H9 (cell line): ENCODE measurements at regions not wholly inside any gene's neighbourhood (a gene's known extent, or its start where the extent isn't known, plus 50 kb on each side); places are given as distances from the start of the nearest gene placed in this dataset.

ENCODE experiments used
- DNase-seq: peaks from one replicate; pipeline ENCODE4 v3.0.0-alpha.2; 2017
- H2AFZ ChIP-seq: one replicate; pipeline ENCODE4 v1.6.1; 2013; ENCODE audit warnings: mild to moderate bottlenecking, low read length, control low read depth, moderate library complexity
- H2AK5ac ChIP-seq: 2 replicates; pipeline ENCODE4 v1.6.1; 2013; ENCODE audit warnings: low read length, control low read depth, mixed read lengths; ENCODE audit not compliant: insufficient read length
- H2BK120ac ChIP-seq: one replicate; pipeline ENCODE4 v1.6.1; 2013; ENCODE audit warnings: low read depth, mild to moderate bottlenecking, low read length, control low read depth, inconsistent platforms; ENCODE audit not compliant: poor library complexity, severe bottlenecking
- H2BK12ac ChIP-seq: 2 replicates; pipeline ENCODE4 v1.6.1; 2013; ENCODE audit warnings: low read length, control low read depth, mixed read lengths, low read depth; ENCODE audit not compliant: insufficient read length
- H2BK15ac ChIP-seq: 2 replicates; pipeline ENCODE4 v1.6.1; 2013; ENCODE audit warnings: low read depth, low read length, control low read depth
- H2BK20ac ChIP-seq: one replicate; pipeline ENCODE4 v1.6.1; 2013; ENCODE audit warnings: low read depth, mild to moderate bottlenecking, low read length, control low read depth, inconsistent platforms; ENCODE audit not compliant: poor library complexity, severe bottlenecking
- H2BK5ac ChIP-seq: 2 replicates; pipeline ENCODE4 v1.6.1; 2013; ENCODE audit warnings: low read length, control low read depth, mixed read lengths; ENCODE audit not compliant: insufficient read length
- H3K14ac ChIP-seq: 2 replicates; pipeline ENCODE4 v1.6.1; 2013; ENCODE audit warnings: low read length, control low read depth; ENCODE audit not compliant: insufficient read depth
- H3K18ac ChIP-seq: 2 replicates; pipeline ENCODE4 v1.6.1; 2013; ENCODE audit warnings: low read depth, mild to moderate bottlenecking, mixed read lengths, low read length, control low read depth; ENCODE audit not compliant: insufficient read length
- H3K23ac ChIP-seq: 2 replicates; pipeline ENCODE4 v1.6.1; 2013; ENCODE audit warnings: low read length, control low read depth, mixed read lengths, low read depth; ENCODE audit not compliant: insufficient read length
- H3K23me2 ChIP-seq: 2 replicates; pipeline ENCODE4 v1.6.1; 2013; ENCODE audit warnings: low read depth, mild to moderate bottlenecking, mixed read lengths, low read length, control low read depth; ENCODE audit not compliant: insufficient read length, poor library complexity, severe bottlenecking
- H3K27ac ChIP-seq: 2 replicates; pipeline ENCODE4 v1.5.1; 2013; ENCODE audit warnings: low read length, control low read depth, mixed read lengths, low read depth; ENCODE audit not compliant: insufficient read length
- H3K27me3 ChIP-seq: 2 replicates; pipeline ENCODE4 v1.6.1; 2013; ENCODE audit warnings: low read length, control low read depth, inconsistent platforms; ENCODE audit not compliant: insufficient read depth
- H3K4ac ChIP-seq: 2 replicates; pipeline ENCODE4 v1.6.1; 2013; ENCODE audit warnings: low read depth, mild to moderate bottlenecking, control low read depth, inconsistent platforms, low read length, moderate library complexity
- H3K4me1 ChIP-seq: 2 replicates; pipeline ENCODE4 v1.6.1; 2013; ENCODE audit warnings: low read length, control low read depth, inconsistent platforms; ENCODE audit not compliant: insufficient read depth
- H3K4me2 ChIP-seq: 2 replicates; pipeline ENCODE4 v1.6.1; 2013; ENCODE audit warnings: low read length, control low read depth, mixed read lengths; ENCODE audit not compliant: insufficient read length, insufficient read depth
- H3K56ac ChIP-seq: 2 replicates; pipeline ENCODE4 v1.6.1; 2013; ENCODE audit warnings: low read depth, mild to moderate bottlenecking, mixed read lengths, low read length, control low read depth; ENCODE audit not compliant: insufficient read length
- H3K79me1 ChIP-seq: 2 replicates; pipeline ENCODE4 v1.6.1; 2013; ENCODE audit warnings: low read depth, mild to moderate bottlenecking, moderate library complexity, low read length, control low read depth, inconsistent platforms; ENCODE audit not compliant: insufficient read depth, poor library complexity, severe bottlenecking
- H3K79me2 ChIP-seq: 2 replicates; pipeline ENCODE4 v1.6.1; 2013; ENCODE audit warnings: low read length, control low read depth, inconsistent platforms; ENCODE audit not compliant: insufficient read depth
- H3K9ac ChIP-seq: 2 replicates; pipeline ENCODE4 v1.6.1; 2013; ENCODE audit warnings: low read length, control low read depth, mixed read lengths; ENCODE audit not compliant: insufficient read length; ENCODE audit errors: extremely low read depth
- H3K9me3 ChIP-seq: one replicate; pipeline ENCODE4 v1.6.1; 2013; ENCODE audit warnings: low read depth, low read length, inconsistent platforms; ENCODE audit not compliant: control insufficient read depth
- H3T11ph ChIP-seq: one replicate; pipeline ENCODE4 v1.6.1; 2013; ENCODE audit warnings: mild to moderate bottlenecking, low read length, control low read depth, inconsistent platforms
- H4K20me1 ChIP-seq: one replicate; pipeline ENCODE4 v1.6.1; 2013; ENCODE audit not compliant: control insufficient read depth, insufficient read length, insufficient read depth
- H4K5ac ChIP-seq: 2 replicates; pipeline ENCODE4 v1.6.1; 2013; ENCODE audit warnings: low read depth, mild to moderate bottlenecking, mixed read lengths, low read length, control low read depth; ENCODE audit not compliant: insufficient read length
- H4K8ac ChIP-seq: replicated peaks from 2 replicates; pipeline ENCODE4 v1.6.1; 2013; ENCODE audit warnings: low read length, control low read depth, mixed read lengths, low read depth; ENCODE audit not compliant: insufficient read length
- H4K91ac ChIP-seq: 2 replicates; pipeline ENCODE4 v1.6.1; 2013; ENCODE audit warnings: low read depth, mild to moderate bottlenecking, moderate library complexity, mixed read lengths, low read length, control low read depth; ENCODE audit not compliant: insufficient read length
- H3K27ac Mint-ChIP-seq, 3 experiments: 2 replicates in 2 of 3; 3 replicates in 1 of 3; pipeline ENCODE4 v1.8.0; 2020 to 2021; ENCODE audit warnings: mixed read lengths in 3 of 3, mild to moderate bottlenecking in 1 of 3, moderate library complexity in 1 of 3
- H3K27me3 Mint-ChIP-seq: 2 replicates; pipeline ENCODE4 v1.8.0; 2021; ENCODE audit warnings: low read depth, mild to moderate bottlenecking, moderate library complexity, mixed read lengths
- H3K36me3 Mint-ChIP-seq, 3 experiments: 2 replicates in 2 of 3; 3 replicates in 1 of 3; pipeline ENCODE4 v1.8.0; 2020 to 2021; ENCODE audit warnings: low read depth in 3 of 3, mixed read lengths in 3 of 3; ENCODE audit not compliant: insufficient read depth in 1 of 3
- H3K4me1 Mint-ChIP-seq, 2 experiments: 2 replicates each; pipeline ENCODE4 v1.8.0; 2020; ENCODE audit warnings: mixed read lengths in 2 of 2
- H3K4me3 Mint-ChIP-seq, 2 experiments: 2 replicates in 1 of 2; 3 replicates in 1 of 2; pipeline ENCODE4 v1.8.0; 2020 to 2021; ENCODE audit warnings: mild to moderate bottlenecking in 2 of 2, mixed read lengths in 2 of 2, moderate library complexity in 1 of 2
- H3K9me3 Mint-ChIP-seq, 2 experiments: 2 replicates in 1 of 2; 3 replicates in 1 of 2; pipeline ENCODE4 v1.8.0; 2020; ENCODE audit warnings: mild to moderate bottlenecking in 2 of 2, mixed read lengths in 2 of 2, moderate library complexity in 1 of 2
- WGBS: extraction: QIAGEN DNeasy Blood & Tissue Kit; methylation state at CpG from one replicate; pipeline ENCODE4 v1.1.7; 2013; ENCODE audit warnings: missing lambda C conversion rate, low lambda C conversion rate, mixed read lengths; ENCODE audit not compliant: insufficient read length; ENCODE audit errors: extremely low coverage; 5-methylcytosine and 5-hydroxymethylcytosine counted together
- TF ChIP-seq, protein P1 (sequence below): fragments of 200-600 bp; sonication (generic); conservative IDR thresholded peaks from 3 replicates; pipeline ENCODE4 v1.8.0; 2021; ENCODE audit warnings: antibody characterized with exemption, mild to moderate bottlenecking

DNA sequence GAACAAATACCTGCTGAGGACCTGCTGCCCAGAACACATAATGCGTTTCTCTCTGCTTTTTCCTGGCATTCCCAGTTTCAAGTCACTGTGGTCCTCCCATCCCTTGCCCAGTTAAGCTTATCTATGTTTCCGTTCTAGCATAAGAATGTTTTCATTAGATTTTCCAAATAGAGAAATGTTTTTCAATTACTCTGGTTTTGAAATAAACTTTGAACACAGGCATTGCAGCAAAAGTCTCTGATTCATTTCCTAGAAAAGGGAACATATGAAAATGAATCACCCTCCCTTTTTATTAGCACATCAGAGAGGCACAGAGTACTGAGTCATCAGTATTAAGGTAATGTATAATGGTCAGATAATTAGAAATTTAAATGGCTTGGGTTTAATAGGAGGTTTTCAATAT, 201.1 kb upstream of the TMEM260 start:
- H3K56ac ChIP-seq = no peak overlapping the region
- no peaks in the 10 kb centered on the region for H3K79me1 ChIP-seq
- H2BK20ac ChIP-seq = no peak overlapping the region
- H3K14ac ChIP-seq = no peak overlapping the region
- no peaks in the 10 kb centered on the region for H3K79me2 ChIP-seq
- no peak overlapping the region for H4K91ac ChIP-seq
- Mint-ChIP-seq H3K9me3 (peaks cover 3% of the 10 kb centered on the region in 2 experiments; a peak in 4 of 5 replicates), H3K4me3 (no peak overlapping the region), H3K27ac (no peak overlapping the region), H3K4me1 (peaks cover 5% of the 10 kb centered on the region in 2 experiments; a peak in 3 of 4 replicates), H3K27me3 (no peaks in the 10 kb centered on the region; the same call in 1 of the 2 replicates), H3K36me3 (no peaks in the 10 kb centered on the region)
- H4K5ac ChIP-seq = no peak overlapping the region
- H2BK15ac ChIP-seq = no peak overlapping the region
- no peak overlapping the region for H4K8ac ChIP-seq
- no peak overlapping the region for H3K18ac ChIP-seq
- no peak overlapping the region for H2BK5ac ChIP-seq
- H3K4me2 ChIP-seq = no peak overlapping the region
- no CpG with 5 or more reads among the region's 2 CpGs for WGBS
- no peaks in the 10 kb centered on the region for H3K27me3 ChIP-seq
- no peaks in the 10 kb centered on the region for H3K9me3 ChIP-seq
- no peak overlapping the region for H3K27ac ChIP-seq
- no peak overlapping the region for H2BK12ac ChIP-seq
- H3K23me2 ChIP-seq = no peaks in the 10 kb centered on the region
- H2BK120ac ChIP-seq = no peak overlapping the region
- H3T11ph ChIP-seq = no peak overlapping the region
- TF ChIP-seq, protein P1, sequence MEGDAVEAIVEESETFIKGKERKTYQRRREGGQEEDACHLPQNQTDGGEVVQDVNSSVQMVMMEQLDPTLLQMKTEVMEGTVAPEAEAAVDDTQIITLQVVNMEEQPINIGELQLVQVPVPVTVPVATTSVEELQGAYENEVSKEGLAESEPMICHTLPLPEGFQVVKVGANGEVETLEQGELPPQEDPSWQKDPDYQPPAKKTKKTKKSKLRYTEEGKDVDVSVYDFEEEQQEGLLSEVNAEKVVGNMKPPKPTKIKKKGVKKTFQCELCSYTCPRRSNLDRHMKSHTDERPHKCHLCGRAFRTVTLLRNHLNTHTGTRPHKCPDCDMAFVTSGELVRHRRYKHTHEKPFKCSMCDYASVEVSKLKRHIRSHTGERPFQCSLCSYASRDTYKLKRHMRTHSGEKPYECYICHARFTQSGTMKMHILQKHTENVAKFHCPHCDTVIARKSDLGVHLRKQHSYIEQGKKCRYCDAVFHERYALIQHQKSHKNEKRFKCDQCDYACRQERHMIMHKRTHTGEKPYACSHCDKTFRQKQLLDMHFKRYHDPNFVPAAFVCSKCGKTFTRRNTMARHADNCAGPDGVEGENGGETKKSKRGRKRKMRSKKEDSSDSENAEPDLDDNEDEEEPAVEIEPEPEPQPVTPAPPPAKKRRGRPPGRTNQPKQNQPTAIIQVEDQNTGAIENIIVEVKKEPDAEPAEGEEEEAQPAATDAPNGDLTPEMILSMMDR = no peak
- no peak overlapping the region for H3K9ac ChIP-seq
- DNase-seq = no peak
- no peaks in the 10 kb centered on the region for H3K4me1 ChIP-seq
- no peak overlapping the region for H2AK5ac ChIP-seq
- H2AFZ ChIP-seq = no peak overlapping the region
- no peak overlapping the region for H3K23ac ChIP-seq
- H4K20me1 ChIP-seq = no peaks in the 10 kb centered on the region
- H3K4ac ChIP-seq = no peak overlapping the region
